ENCODE measurements at regions not wholly inside any gene's neighbourhood (a gene's known extent, or its start where the extent isn't known, plus 50 kb on each side); places are given as distances from the start of the nearest gene placed in this dataset.

DNA sequence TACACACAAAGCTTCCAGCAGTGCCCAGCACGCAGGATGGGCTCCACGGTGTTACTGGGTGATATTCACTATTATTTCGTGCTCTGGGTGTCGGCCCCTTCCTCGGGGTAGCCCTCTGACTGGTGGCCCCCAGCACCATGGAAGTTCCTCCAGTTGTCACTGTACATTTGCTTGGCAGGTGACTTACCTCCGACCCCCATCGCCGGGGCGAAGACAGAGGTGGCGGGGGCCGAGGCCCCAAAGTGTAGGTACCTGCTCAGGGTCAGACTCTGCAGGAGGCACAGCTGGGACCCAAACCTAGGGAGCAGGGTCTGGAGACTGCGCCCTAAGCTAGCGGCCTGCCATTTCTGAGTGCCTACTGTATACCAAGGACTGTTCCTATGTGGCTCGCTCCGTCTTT is 98.9 kb downstream of the RFLNA start:
- Histone ChIP-seq H3K27me3 (no peaks in the 10 kb centered on the region), H3K4me3 (no peak overlapping the region), H3K36me3 (peaks cover 53% of the 10 kb centered on the region), H3K27ac (peak overlapping the region; percentile 81), H3K4me1 (peaks cover 64% of the 10 kb centered on the region), H3K9me3 (no peaks in the 10 kb centered on the region)
- TF ChIP-seq, protein P1, sequence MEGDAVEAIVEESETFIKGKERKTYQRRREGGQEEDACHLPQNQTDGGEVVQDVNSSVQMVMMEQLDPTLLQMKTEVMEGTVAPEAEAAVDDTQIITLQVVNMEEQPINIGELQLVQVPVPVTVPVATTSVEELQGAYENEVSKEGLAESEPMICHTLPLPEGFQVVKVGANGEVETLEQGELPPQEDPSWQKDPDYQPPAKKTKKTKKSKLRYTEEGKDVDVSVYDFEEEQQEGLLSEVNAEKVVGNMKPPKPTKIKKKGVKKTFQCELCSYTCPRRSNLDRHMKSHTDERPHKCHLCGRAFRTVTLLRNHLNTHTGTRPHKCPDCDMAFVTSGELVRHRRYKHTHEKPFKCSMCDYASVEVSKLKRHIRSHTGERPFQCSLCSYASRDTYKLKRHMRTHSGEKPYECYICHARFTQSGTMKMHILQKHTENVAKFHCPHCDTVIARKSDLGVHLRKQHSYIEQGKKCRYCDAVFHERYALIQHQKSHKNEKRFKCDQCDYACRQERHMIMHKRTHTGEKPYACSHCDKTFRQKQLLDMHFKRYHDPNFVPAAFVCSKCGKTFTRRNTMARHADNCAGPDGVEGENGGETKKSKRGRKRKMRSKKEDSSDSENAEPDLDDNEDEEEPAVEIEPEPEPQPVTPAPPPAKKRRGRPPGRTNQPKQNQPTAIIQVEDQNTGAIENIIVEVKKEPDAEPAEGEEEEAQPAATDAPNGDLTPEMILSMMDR (IDR thresholded peaks at IDR 0.05), result no peak
- ATAC-seq (no peak), DNase-seq (no peak)
- intact Hi-C loops (cut with DNase I), result no loop called here

DNA sequence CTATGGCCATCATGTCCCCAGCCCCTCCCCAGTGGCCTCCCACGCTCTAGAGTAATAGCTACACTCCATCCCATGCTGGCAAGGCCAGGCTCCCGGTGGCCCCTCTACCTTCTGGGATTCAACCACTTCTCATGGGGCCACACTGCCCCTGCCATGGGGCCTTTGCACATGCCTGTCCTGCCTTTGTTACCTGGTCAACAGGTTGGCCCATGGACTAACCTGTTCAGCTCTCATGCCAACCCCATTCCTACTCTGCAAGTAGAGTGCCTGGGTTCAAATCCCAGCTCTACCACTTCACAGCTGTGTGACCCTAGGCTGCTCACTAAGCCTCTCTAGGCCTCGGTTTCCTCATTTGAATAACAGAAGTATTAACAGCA is 98.5 kb downstream of the RFLNA start:
- TF ChIP-seq, protein P1 (IDR thresholded peaks at IDR 0.05), result no peak
- no peaks in the 10 kb centered on the region for H3K27me3 ChIP-seq
- intact Hi-C loops (cut with DNase I), result no loop called here
- no peak for ATAC-seq
- H3K27ac ChIP-seq, result peak overlapping the region; percentile 81
- no peak for DNase-seq
- H3K4me1 ChIP-seq, result peaks cover 63% of the 10 kb centered on the region
- no peaks in the 10 kb centered on the region for H3K9me3 ChIP-seq
- no peak overlapping the region for H3K4me3 ChIP-seq
- H3K36me3 ChIP-seq, result peaks cover 49% of the 10 kb centered on the region

DNA sequence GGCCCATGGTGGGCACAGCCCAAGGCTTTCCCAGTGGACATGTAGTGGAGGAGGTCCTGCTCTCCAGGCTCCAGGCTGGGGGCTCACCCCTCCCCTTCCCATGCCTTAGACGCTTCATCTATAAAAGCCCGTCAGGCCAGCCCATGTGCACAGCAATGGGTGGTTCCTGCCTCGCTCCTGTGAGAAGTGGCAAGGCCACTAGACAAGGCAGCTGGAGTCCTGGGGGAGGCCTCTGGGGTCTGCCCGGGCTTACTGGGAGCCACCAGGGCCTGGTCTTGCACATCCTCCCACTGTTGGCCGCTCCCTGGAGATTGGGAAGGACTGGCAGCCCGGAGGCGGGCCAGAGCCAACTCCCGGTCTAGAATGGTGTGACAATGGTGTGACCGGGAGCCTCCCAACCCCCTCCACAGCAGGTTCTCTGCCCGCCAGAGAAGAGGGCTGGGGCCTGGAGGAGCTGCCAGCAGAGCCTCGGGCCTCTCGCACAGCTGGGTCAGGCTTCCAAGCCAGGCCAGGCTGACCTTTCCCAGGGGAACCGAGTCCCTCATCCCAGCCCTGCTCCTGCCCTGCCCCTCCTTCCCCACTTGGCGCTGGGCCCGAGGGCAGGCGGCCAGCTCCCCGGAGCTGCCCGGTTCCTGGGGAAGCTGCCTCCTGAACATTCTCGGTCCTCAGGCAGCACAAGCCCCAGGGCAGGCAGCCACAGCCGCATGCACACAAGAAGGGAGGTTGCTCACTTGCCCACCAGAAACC is 97.9 kb downstream of the RFLNA start:
- peak; percentile 91 for DNase-seq
- intact Hi-C loops (cut with DNase I), result no loop called here
- TF ChIP-seq, protein P1 (IDR thresholded peaks at IDR 0.05), result no peak
- Histone ChIP-seq H3K36me3 (peaks cover 44% of the 10 kb centered on the region), H3K27me3 (no peaks in the 10 kb centered on the region), H3K4me3 (no peak overlapping the region), H3K9me3 (no peaks in the 10 kb centered on the region), H3K4me1 (peaks cover 64% of the 10 kb centered on the region), H3K27ac (peak overlapping the region; percentile 81)
- peak; percentile 34 for ATAC-seq

DNA sequence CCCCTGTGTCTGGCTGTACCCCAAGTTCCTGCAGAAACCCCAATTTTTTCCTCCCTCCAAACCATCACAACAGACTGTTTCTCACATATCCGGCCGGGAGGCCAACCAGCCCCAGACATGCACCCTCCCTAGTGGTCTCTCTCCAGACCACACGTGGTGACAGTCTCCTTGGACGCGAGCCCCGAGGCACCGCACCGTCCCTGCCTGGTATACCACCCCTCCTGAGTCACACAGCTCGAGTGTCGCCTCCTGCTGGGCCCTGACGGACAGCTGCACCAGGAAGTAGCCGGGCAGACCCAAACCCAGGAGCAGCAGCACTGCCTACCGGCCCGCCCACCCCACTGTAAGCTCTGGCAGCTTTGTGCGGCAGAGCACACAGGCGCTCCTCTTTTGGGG is 97.4 kb downstream of the RFLNA start:
- TF ChIP-seq, protein P1 (IDR thresholded peaks at IDR 0.05), result peak; percentile 15
- Histone ChIP-seq H3K4me1 (peaks cover 68% of the 10 kb centered on the region), H3K27me3 (no peaks in the 10 kb centered on the region), H3K27ac (peak overlapping the region; percentile 81), H3K9me3 (no peaks in the 10 kb centered on the region), H3K36me3 (peaks cover 38% of the 10 kb centered on the region), H3K4me3 (no peak overlapping the region)
- no peak for ATAC-seq
- intact Hi-C loops (cut with DNase I), result no loop called here
- no peak for DNase-seq

DNA sequence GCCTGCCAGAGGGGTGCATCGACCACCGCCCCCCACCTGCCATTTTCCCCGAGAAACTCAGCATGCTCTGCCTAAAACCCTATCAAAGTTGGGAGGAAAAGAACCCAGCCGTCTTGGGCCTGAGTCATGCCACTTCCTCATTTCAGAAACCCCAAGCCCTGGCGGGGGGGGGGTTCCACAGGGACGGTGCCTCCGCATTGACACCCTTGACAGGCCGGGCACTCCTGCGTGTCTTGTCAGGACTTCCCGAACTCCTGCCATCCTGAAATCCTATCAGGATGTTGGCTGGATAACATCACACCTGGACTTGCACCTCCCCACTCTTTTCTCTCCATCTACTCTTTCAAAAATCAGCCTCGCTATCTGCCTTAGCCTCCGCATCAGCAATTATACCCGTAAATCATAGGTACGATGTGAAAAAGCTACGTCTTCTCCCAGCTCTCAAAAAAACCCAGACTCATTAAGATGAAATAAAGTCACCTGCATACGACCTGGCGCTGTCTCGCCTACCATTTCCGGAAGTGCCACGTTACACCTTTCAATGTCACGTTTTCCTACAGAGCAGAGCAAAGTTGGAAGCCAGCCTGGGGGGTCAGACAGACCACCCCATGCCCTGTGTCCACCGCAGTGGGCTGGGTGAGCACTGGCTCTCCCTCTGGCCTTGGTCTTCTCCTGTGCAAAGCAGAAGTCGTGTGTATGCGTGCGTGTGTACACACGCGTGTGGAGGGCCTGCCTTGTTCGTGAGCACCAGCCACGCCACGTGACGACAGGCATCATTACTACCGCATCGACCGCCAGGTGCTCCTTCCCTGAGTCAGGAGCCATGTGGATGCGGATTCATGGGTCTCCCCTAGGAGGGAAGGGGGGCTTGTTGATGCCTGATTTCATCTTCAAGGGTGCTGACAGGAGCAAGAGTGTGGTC is 96.7 kb downstream of the RFLNA start:
- intact Hi-C loops (cut with DNase I), result no loop called here
- Histone ChIP-seq H3K36me3 (peaks cover 31% of the 10 kb centered on the region), H3K4me3 (no peak overlapping the region), H3K9me3 (no peaks in the 10 kb centered on the region), H3K27me3 (no peaks in the 10 kb centered on the region), H3K4me1 (peaks cover 69% of the 10 kb centered on the region), H3K27ac (peak overlapping the region; percentile 81)
- DNase-seq, result peak; percentile 87
- TF ChIP-seq, protein P1 (IDR thresholded peaks at IDR 0.05), result no peak
- ATAC-seq, result peak; percentile 23
